ENCODE measurements at regions not wholly inside any gene's neighbourhood (a gene's known extent, or its start where the extent isn't known, plus 50 kb on each side); places are given as distances from the start of the nearest gene placed in this dataset.
A peak's percentile ranks its signal among the peaks of the same experiment; 100 is the strongest.

- H3K36me3 ChIP-seq (ENCODE audit: control insufficient read depth, insufficient read depth, low read length), result no peaks in the 10 kb centered on the region
- H2BK5ac ChIP-seq (ENCODE audit: low read length), result no peak overlapping the region
- no peak overlapping the region for H4K5ac ChIP-seq (ENCODE audit: low read length)
- H2BK15ac ChIP-seq (replicated peaks; ENCODE audit: low read depth), result no peak overlapping the region
- no peak overlapping the region for H3K27ac ChIP-seq (ENCODE audit: low read depth, low read length)
- no peak overlapping the region for H2AK5ac ChIP-seq (ENCODE audit: low read length)
- H4K8ac ChIP-seq (ENCODE audit: low read depth, low read length), result no peak overlapping the region
- no peak overlapping the region for H2BK120ac ChIP-seq (ENCODE audit: low read depth, low read length)
- no peak overlapping the region for H3K9ac ChIP-seq (ENCODE audit: low read length)
- WGBS (ENCODE audit: extremely low coverage, insufficient coverage, low lambda C conversion rate), result no CpG with 5 or more reads among the region's 2 CpGs
- H3K79me1 ChIP-seq (ENCODE audit: low read length), result no peaks in the 10 kb centered on the region
- no peak overlapping the region for H3K4me3 ChIP-seq (ENCODE audit: low read length)
- no peak overlapping the region for H3K4ac ChIP-seq (ENCODE audit: low read depth, low read length)
- no peak overlapping the region for H3K23ac ChIP-seq (ENCODE audit: low read length)
- no peak overlapping the region for H3K18ac ChIP-seq (ENCODE audit: low read length)
- DNase-seq, result no peak
- H3K56ac ChIP-seq (ENCODE audit: low read length), result no peak overlapping the region
- H3K27me3 ChIP-seq (ENCODE audit: insufficient read depth, low read length, poor library complexity), result no peaks in the 10 kb centered on the region
- H3K4me1 ChIP-seq (ENCODE audit: control insufficient read depth, low read depth, low read length), result no peaks in the 10 kb centered on the region
- no peak overlapping the region for H3K4me2 ChIP-seq (ENCODE audit: low read length)
- no peaks in the 10 kb centered on the region for H3K79me2 ChIP-seq (ENCODE audit: control insufficient read depth, insufficient read depth, low read length)
Measured at GRCh38 chr3:96430079-96430478, 384.3 kb upstream of the EPHA6 start.

- no peak overlapping the region for H2BK120ac ChIP-seq (ENCODE audit: low read depth, low read length)
- no peak overlapping the region for H3K4me2 ChIP-seq (ENCODE audit: low read length)
- no peak overlapping the region for H3K23ac ChIP-seq (ENCODE audit: low read length)
- H3K27ac ChIP-seq (ENCODE audit: low read depth, low read length), result no peak overlapping the region
- H3K79me2 ChIP-seq (ENCODE audit: control insufficient read depth, insufficient read depth, low read length), result no peaks in the 10 kb centered on the region
- no CpG with 5 or more reads among the region's 2 CpGs for whole genome bisulfite sequencing (ENCODE audit: extremely low coverage, insufficient coverage, low lambda C conversion rate)
- no peak overlapping the region for H3K18ac ChIP-seq (ENCODE audit: low read length)
- no peak for DNase-seq
- no peaks in the 10 kb centered on the region for H3K27me3 ChIP-seq (ENCODE audit: insufficient read depth, low read length, poor library complexity)
- no peaks in the 10 kb centered on the region for H3K79me1 ChIP-seq (ENCODE audit: low read length)
- H2AK5ac ChIP-seq (ENCODE audit: low read length), result no peak overlapping the region
- H3K9ac ChIP-seq (ENCODE audit: low read length), result no peak overlapping the region
- no peaks in the 10 kb centered on the region for H3K4me1 ChIP-seq (ENCODE audit: control insufficient read depth, low read depth, low read length)
- H2BK5ac ChIP-seq (ENCODE audit: low read length), result no peak overlapping the region
- H4K5ac ChIP-seq (ENCODE audit: low read length), result no peak overlapping the region
- H2BK15ac ChIP-seq (replicated peaks; ENCODE audit: low read depth), result no peak overlapping the region
- H3K56ac ChIP-seq (ENCODE audit: low read length), result no peak overlapping the region
- no peak overlapping the region for H3K4me3 ChIP-seq (ENCODE audit: low read length)
- H3K4ac ChIP-seq (ENCODE audit: low read depth, low read length), result no peak overlapping the region
- no peaks in the 10 kb centered on the region for H3K36me3 ChIP-seq (ENCODE audit: control insufficient read depth, insufficient read depth, low read length)
- H4K8ac ChIP-seq (ENCODE audit: low read depth, low read length), result no peak overlapping the region
Measured at GRCh38 chr3:96434651-96435050, 379.7 kb upstream of the EPHA6 start.

GRCh38 chr3:96449346-96449745 is 365.0 kb upstream of the EPHA6 start:
- H2AK5ac ChIP-seq (ENCODE audit: low read length), result no peak overlapping the region
- no CpG with 5 or more reads among the region's 1 CpG for WGBS (ENCODE audit: extremely low coverage, insufficient coverage, low lambda C conversion rate)
- no peak overlapping the region for H3K9ac ChIP-seq (ENCODE audit: low read length)
- no peak overlapping the region for H3K23ac ChIP-seq (ENCODE audit: low read length)
- H3K79me2 ChIP-seq (ENCODE audit: control insufficient read depth, insufficient read depth, low read length), result no peaks in the 10 kb centered on the region
- no peak overlapping the region for H3K56ac ChIP-seq (ENCODE audit: low read length)
- H3K4me2 ChIP-seq (ENCODE audit: low read length), result no peak overlapping the region
- no peak overlapping the region for H2BK5ac ChIP-seq (ENCODE audit: low read length)
- no peak overlapping the region for H2BK120ac ChIP-seq (ENCODE audit: low read depth, low read length)
- H3K4ac ChIP-seq (ENCODE audit: low read depth, low read length), result no peak overlapping the region
- no peak overlapping the region for H4K8ac ChIP-seq (ENCODE audit: low read depth, low read length)
- no peaks in the 10 kb centered on the region for H3K27me3 ChIP-seq (ENCODE audit: insufficient read depth, low read length, poor library complexity)
- no peak overlapping the region for H3K18ac ChIP-seq (ENCODE audit: low read length)
- no peak overlapping the region for H3K4me3 ChIP-seq (ENCODE audit: low read length)
- no peak overlapping the region for H2BK15ac ChIP-seq (replicated peaks; ENCODE audit: low read depth)
- H3K27ac ChIP-seq (ENCODE audit: low read depth, low read length), result no peak overlapping the region
- H4K5ac ChIP-seq (ENCODE audit: low read length), result no peak overlapping the region
- no peak for DNase-seq
- no peaks in the 10 kb centered on the region for H3K36me3 ChIP-seq (ENCODE audit: control insufficient read depth, insufficient read depth, low read length)
- H3K4me1 ChIP-seq (ENCODE audit: control insufficient read depth, low read depth, low read length), result no peaks in the 10 kb centered on the region
- H3K79me1 ChIP-seq (ENCODE audit: low read length), result no peaks in the 10 kb centered on the region

- Histone ChIP-seq H3K23ac (ENCODE audit: low read length) (no peak overlapping the region), H3K79me1 (ENCODE audit: low read length) (no peaks in the 10 kb centered on the region), H4K8ac (ENCODE audit: low read depth, low read length) (no peak overlapping the region), H3K56ac (ENCODE audit: low read length) (no peak overlapping the region), H3K18ac (ENCODE audit: low read length) (no peak overlapping the region), H3K27me3 (ENCODE audit: insufficient read depth, low read length, poor library complexity) (no peaks in the 10 kb centered on the region), H3K4me1 (ENCODE audit: control insufficient read depth, low read depth, low read length) (no peaks in the 10 kb centered on the region), H2BK120ac (ENCODE audit: low read depth, low read length) (no peak overlapping the region), H4K5ac (ENCODE audit: low read length) (no peak overlapping the region), H3K4me2 (ENCODE audit: low read length) (no peak overlapping the region), H3K4me3 (ENCODE audit: low read length) (no peak overlapping the region), H3K36me3 (ENCODE audit: control insufficient read depth, insufficient read depth, low read length) (no peaks in the 10 kb centered on the region), H3K4ac (ENCODE audit: low read depth, low read length) (no peak overlapping the region), H2BK15ac (replicated peaks; ENCODE audit: low read depth) (no peak overlapping the region), H3K79me2 (ENCODE audit: control insufficient read depth, insufficient read depth, low read length) (no peaks in the 10 kb centered on the region), H3K27ac (ENCODE audit: low read depth, low read length) (no peak overlapping the region), H2BK5ac (ENCODE audit: low read length) (no peak overlapping the region), H2AK5ac (ENCODE audit: low read length) (no peak overlapping the region), H3K9ac (ENCODE audit: low read length) (no peak overlapping the region)
- peak; percentile 2 for DNase-seq
- WGBS (ENCODE audit: extremely low coverage, insufficient coverage, low lambda C conversion rate), result no CpG with 5 or more reads among the region's 4 CpGs
Measured at GRCh38 chr3:96449803-96450202, 364.6 kb upstream of the EPHA6 start.

- no peak overlapping the region for H2BK15ac ChIP-seq (replicated peaks; ENCODE audit: low read depth)
- no peak for DNase-seq
- no peaks in the 10 kb centered on the region for H3K36me3 ChIP-seq (ENCODE audit: control insufficient read depth, insufficient read depth, low read length)
- no peak overlapping the region for H4K8ac ChIP-seq (ENCODE audit: low read depth, low read length)
- no peak overlapping the region for H3K9ac ChIP-seq (ENCODE audit: low read length)
- no peak overlapping the region for H3K23ac ChIP-seq (ENCODE audit: low read length)
- H3K18ac ChIP-seq (ENCODE audit: low read length), result no peak overlapping the region
- H4K5ac ChIP-seq (ENCODE audit: low read length), result no peak overlapping the region
- H3K4me3 ChIP-seq (ENCODE audit: low read length), result no peak overlapping the region
- H3K27me3 ChIP-seq (ENCODE audit: insufficient read depth, low read length, poor library complexity), result no peaks in the 10 kb centered on the region
- no peaks in the 10 kb centered on the region for H3K79me1 ChIP-seq (ENCODE audit: low read length)
- no CpG with 5 or more reads among the region's 2 CpGs for WGBS (ENCODE audit: extremely low coverage, insufficient coverage, low lambda C conversion rate)
- no peak overlapping the region for H3K4me2 ChIP-seq (ENCODE audit: low read length)
- H2BK120ac ChIP-seq (ENCODE audit: low read depth, low read length), result no peak overlapping the region
- no peak overlapping the region for H3K4ac ChIP-seq (ENCODE audit: low read depth, low read length)
- no peaks in the 10 kb centered on the region for H3K4me1 ChIP-seq (ENCODE audit: control insufficient read depth, low read depth, low read length)
- H3K27ac ChIP-seq (ENCODE audit: low read depth, low read length), result no peak overlapping the region
- H3K79me2 ChIP-seq (ENCODE audit: control insufficient read depth, insufficient read depth, low read length), result no peaks in the 10 kb centered on the region
- H2BK5ac ChIP-seq (ENCODE audit: low read length), result no peak overlapping the region
- no peak overlapping the region for H2AK5ac ChIP-seq (ENCODE audit: low read length)
- H3K56ac ChIP-seq (ENCODE audit: low read length), result no peak overlapping the region
Measured at GRCh38 chr3:96450699-96451098, 363.7 kb upstream of the EPHA6 start.

- Histone ChIP-seq H3K56ac (ENCODE audit: low read length) (no peak overlapping the region), H2BK5ac (ENCODE audit: low read length) (no peak overlapping the region), H3K79me1 (ENCODE audit: low read length) (no peaks in the 10 kb centered on the region), H3K4me2 (ENCODE audit: low read length) (no peak overlapping the region), H2BK120ac (ENCODE audit: low read depth, low read length) (no peak overlapping the region), H3K27ac (ENCODE audit: low read depth, low read length) (no peak overlapping the region), H3K18ac (ENCODE audit: low read length) (no peak overlapping the region), H4K8ac (ENCODE audit: low read depth, low read length) (no peak overlapping the region), H3K36me3 (ENCODE audit: control insufficient read depth, insufficient read depth, low read length) (no peaks in the 10 kb centered on the region), H3K4me1 (ENCODE audit: control insufficient read depth, low read depth, low read length) (no peaks in the 10 kb centered on the region), H3K79me2 (ENCODE audit: control insufficient read depth, insufficient read depth, low read length) (no peaks in the 10 kb centered on the region), H3K27me3 (ENCODE audit: insufficient read depth, low read length, poor library complexity) (no peaks in the 10 kb centered on the region), H2BK15ac (replicated peaks; ENCODE audit: low read depth) (no peak overlapping the region), H3K4ac (ENCODE audit: low read depth, low read length) (no peak overlapping the region), H3K9ac (ENCODE audit: low read length) (no peak overlapping the region), H2AK5ac (ENCODE audit: low read length) (no peak overlapping the region), H3K4me3 (ENCODE audit: low read length) (no peak overlapping the region), H4K5ac (ENCODE audit: low read length) (no peak overlapping the region), H3K23ac (ENCODE audit: low read length) (no peak overlapping the region)
- no peak for DNase-seq
- no CpG with 5 or more reads among the region's 2 CpGs for WGBS (ENCODE audit: extremely low coverage, insufficient coverage, low lambda C conversion rate)
Measured at GRCh38 chr3:96465521-96465920, 348.9 kb upstream of the EPHA6 start.
